ENCODE measurements at regions not wholly inside any gene's neighbourhood (a gene's known extent, or its start where the extent isn't known, plus 50 kb on each side); places are given as distances from the start of the nearest gene placed in this dataset.

GRCh38 chr1:208446271-208446691 is 202.1 kb upstream of the PLXNA2 start:
- Mint-ChIP-seq H3K27me3 (no peaks in the 10 kb centered on the region), H3K27ac (peak overlapping the region; percentile 58), H3K36me3 (ENCODE audit: insufficient read depth) (peaks cover 2% of the 10 kb centered on the region), H3K4me1 (ENCODE audit: low read depth) (peaks cover 13% of the 10 kb centered on the region), H3K4me3 (ENCODE audit: low read depth) (no peak overlapping the region), H3K9me3 (ENCODE audit: low read depth) (peaks cover 28% of the 10 kb centered on the region)
- no peak for DNase-seq (ENCODE audit: low spot score, unreplicated experiment)
- TF ChIP-seq, protein P1, sequence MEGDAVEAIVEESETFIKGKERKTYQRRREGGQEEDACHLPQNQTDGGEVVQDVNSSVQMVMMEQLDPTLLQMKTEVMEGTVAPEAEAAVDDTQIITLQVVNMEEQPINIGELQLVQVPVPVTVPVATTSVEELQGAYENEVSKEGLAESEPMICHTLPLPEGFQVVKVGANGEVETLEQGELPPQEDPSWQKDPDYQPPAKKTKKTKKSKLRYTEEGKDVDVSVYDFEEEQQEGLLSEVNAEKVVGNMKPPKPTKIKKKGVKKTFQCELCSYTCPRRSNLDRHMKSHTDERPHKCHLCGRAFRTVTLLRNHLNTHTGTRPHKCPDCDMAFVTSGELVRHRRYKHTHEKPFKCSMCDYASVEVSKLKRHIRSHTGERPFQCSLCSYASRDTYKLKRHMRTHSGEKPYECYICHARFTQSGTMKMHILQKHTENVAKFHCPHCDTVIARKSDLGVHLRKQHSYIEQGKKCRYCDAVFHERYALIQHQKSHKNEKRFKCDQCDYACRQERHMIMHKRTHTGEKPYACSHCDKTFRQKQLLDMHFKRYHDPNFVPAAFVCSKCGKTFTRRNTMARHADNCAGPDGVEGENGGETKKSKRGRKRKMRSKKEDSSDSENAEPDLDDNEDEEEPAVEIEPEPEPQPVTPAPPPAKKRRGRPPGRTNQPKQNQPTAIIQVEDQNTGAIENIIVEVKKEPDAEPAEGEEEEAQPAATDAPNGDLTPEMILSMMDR (IDR thresholded peaks at IDR 0.05; ENCODE audit: unreplicated experiment), result no peak

- Mint-ChIP-seq H3K27ac (no peak overlapping the region), H3K4me1 (ENCODE audit: low read depth) (peaks cover 13% of the 10 kb centered on the region), H3K4me3 (ENCODE audit: low read depth) (no peak overlapping the region), H3K36me3 (ENCODE audit: insufficient read depth) (peaks cover 1% of the 10 kb centered on the region), H3K9me3 (ENCODE audit: low read depth) (peaks cover 11% of the 10 kb centered on the region), H3K27me3 (no peaks in the 10 kb centered on the region)
- TF ChIP-seq, protein P1 (IDR thresholded peaks at IDR 0.05; ENCODE audit: unreplicated experiment), result no peak
- DNase-seq (ENCODE audit: low spot score, unreplicated experiment), result no peak
Observed at GRCh38 chr1:208448425-208448824, 204.2 kb upstream of the PLXNA2 start.

- Mint-ChIP-seq H3K36me3 (ENCODE audit: insufficient read depth) (no peaks in the 10 kb centered on the region), H3K27ac (no peak overlapping the region), H3K4me1 (ENCODE audit: low read depth) (peaks cover 11% of the 10 kb centered on the region), H3K27me3 (no peaks in the 10 kb centered on the region), H3K4me3 (ENCODE audit: low read depth) (no peak overlapping the region), H3K9me3 (ENCODE audit: low read depth) (no peaks in the 10 kb centered on the region)
- no peak for DNase-seq (ENCODE audit: low spot score, unreplicated experiment)
- TF ChIP-seq, protein P1 (IDR thresholded peaks at IDR 0.05; ENCODE audit: unreplicated experiment), result no peak
Observed at GRCh38 chr1:208449951-208450350, 205.8 kb upstream of the PLXNA2 start.

- H3K4me1 Mint-ChIP-seq (ENCODE audit: low read depth), result peaks cover 7% of the 10 kb centered on the region
- H3K27ac Mint-ChIP-seq, result no peak overlapping the region
- H3K27me3 Mint-ChIP-seq, result no peaks in the 10 kb centered on the region
- H3K9me3 Mint-ChIP-seq (ENCODE audit: low read depth), result no peaks in the 10 kb centered on the region
- DNase-seq (ENCODE audit: low spot score, unreplicated experiment), result no peak
- no peak overlapping the region for H3K4me3 Mint-ChIP-seq (ENCODE audit: low read depth)
- TF ChIP-seq, protein P1 (IDR thresholded peaks at IDR 0.05; ENCODE audit: unreplicated experiment), result no peak
- no peaks in the 10 kb centered on the region for H3K36me3 Mint-ChIP-seq (ENCODE audit: insufficient read depth)
Observed at GRCh38 chr1:208450958-208451357, 206.8 kb upstream of the PLXNA2 start.

DNA sequence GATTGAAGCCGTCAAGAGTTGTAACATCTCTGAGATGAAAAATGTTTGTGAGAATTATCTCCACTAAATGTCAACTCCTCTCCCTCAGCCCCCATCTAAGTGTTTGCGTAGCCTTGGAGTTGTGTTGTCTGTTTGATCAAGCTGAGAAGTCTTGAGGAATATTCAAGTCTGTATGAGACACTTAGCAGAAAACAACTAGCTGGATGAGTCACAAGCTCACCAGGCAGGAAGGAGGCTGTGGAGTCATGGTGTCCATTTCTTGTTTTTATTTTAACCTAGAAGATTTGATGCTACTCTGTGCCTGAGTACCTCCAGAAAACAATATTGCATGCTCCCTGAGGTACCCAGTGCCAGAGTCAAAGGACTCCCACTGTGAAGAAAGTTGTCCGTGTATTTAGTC is 211.6 kb upstream of the PLXNA2 start:
- Mint-ChIP-seq H3K4me3 (ENCODE audit: low read depth) (no peak overlapping the region), H3K4me1 (ENCODE audit: low read depth) (no peaks in the 10 kb centered on the region), H3K27ac (no peak overlapping the region), H3K9me3 (ENCODE audit: low read depth) (no peaks in the 10 kb centered on the region), H3K27me3 (no peaks in the 10 kb centered on the region), H3K36me3 (ENCODE audit: insufficient read depth) (no peaks in the 10 kb centered on the region)
- no peak for DNase-seq (ENCODE audit: low spot score, unreplicated experiment)
- TF ChIP-seq, protein P1 (IDR thresholded peaks at IDR 0.05; ENCODE audit: unreplicated experiment), result no peak
